ENCODE measurements at regions not wholly inside any gene's neighbourhood (a gene's known extent, or its start where the extent isn't known, plus 50 kb on each side); places are given as distances from the start of the nearest gene placed in this dataset.
"Not testable (repeated sequence)": the region's sequence is repeated elsewhere in the genome, so short reads cannot be mapped to it uniquely, and the experiment has no call there.

DNA sequence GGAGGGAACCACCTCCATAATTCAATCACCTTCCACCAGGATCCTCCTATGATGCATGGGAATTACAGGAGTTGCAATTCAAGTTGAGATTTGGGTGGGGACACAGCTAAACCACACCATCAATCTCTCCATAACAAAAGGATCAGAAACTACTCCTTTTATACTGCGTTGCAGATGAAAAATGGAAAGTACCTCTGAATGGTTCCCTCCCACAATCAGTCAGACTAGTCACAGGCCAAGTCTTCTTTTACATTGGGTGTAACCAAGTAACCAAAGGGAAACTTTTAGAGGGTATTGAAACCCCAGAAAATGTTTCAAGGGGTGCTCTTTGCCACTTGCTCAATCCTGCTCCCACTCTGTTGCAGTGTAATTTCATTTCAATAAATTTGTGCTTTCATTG lies 504.3 kb upstream of the CNTN3 start:
- DNase-seq (ENCODE audit: low spot score) (no peak), ATAC-seq (no peak)

DNA sequence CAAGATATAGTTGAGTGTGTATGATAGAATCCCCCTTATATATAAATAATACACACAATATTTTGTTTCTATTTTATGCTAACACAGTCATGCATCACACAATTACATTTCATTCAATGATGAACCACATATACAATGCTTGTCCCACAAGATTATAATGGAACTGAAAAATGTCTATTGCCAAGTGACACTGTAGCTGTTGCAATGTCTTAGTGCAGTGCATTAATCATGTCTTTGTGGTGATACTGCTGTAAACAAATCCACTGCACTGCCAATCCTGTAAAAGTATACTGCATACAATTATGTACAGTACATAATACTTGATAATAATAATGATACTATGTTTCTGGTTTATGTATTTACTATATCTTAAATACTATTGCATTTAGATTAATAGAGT lies 512.1 kb upstream of the CNTN3 start:
- no peak for DNase-seq (ENCODE audit: low spot score)
- no peak for ATAC-seq

DNA sequence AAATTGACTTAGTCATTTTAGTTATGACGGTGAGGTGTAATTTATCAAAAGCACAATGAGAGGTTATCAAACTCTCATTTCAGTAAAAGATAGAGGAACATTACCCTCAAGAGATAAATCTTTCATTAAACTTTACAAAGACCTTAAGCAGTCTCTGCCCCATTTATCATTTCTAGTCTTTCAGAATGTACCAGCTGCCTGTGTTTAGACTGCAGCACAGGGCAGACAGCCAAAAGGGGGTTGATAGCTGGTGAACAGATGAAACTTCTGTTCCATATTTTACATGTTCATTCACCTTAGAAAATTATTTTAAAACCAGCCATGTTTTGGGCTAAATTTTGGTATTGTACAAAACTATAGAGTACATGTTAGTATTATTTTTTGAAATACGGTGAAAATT lies 514.6 kb upstream of the CNTN3 start:
- ATAC-seq (no peak), DNase-seq (ENCODE audit: low spot score) (no peak)

DNA sequence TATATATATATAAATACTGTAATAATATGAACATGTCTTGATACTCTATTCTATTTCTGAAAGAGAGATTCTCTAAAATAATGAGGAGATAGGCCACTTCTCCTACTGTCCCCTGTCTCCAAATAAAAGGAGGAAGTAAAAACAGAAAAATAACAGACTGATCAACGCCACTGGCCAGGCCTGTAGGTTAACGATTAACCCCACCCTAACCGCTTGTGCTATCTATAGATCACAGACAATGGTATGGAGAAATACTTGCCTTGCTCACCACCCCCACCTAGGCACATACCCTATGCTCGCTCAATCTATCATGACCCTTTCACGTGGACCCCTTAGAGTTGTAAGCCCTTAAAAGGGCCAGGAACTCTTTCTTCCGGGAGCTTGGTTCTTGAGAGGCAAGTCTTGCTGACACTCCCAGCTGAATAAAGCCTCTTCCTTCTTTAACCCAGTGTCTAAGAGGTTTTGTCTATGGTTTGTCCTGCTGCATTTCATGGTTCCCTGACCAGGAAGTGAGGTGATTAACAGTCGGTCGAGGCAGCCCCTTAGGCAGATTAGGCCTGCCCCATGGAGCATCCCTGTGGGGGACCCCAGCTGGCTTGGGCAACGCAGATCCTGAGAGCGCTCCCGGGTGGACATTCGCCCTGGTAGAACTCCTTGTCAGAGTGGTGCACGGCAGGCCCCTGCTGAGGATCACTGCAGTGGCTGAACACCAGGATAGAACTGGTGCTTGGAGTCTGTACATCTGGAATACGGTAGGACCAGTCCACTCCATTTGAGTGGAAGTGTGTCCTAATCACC lies 521.8 kb upstream of the CNTN3 start:
- no peak for DNase-seq (ENCODE audit: low spot score)
- ATAC-seq: no peak

DNA sequence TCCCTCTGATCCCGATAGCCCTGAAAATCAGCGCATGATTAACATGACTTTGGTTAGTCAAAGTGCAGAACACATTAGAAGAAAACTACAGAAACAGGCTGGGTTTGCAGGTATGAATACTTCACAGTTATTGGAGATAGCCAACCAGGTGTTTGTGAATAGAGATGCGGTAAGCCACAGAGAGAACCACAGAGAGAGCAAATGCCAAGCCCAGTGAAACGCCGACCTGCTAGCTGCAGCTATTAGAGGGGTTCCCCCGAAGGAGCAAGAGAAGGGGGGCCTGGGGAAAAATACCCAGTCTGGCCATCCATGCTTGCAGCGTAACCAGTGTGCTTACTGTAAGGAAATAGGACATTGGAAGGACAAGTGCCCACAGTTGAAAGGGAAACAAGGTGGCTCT lies 523.9 kb upstream of the CNTN3 start:
- DNase-seq (ENCODE audit: low spot score) (no peak), ATAC-seq (no peak)

DNA sequence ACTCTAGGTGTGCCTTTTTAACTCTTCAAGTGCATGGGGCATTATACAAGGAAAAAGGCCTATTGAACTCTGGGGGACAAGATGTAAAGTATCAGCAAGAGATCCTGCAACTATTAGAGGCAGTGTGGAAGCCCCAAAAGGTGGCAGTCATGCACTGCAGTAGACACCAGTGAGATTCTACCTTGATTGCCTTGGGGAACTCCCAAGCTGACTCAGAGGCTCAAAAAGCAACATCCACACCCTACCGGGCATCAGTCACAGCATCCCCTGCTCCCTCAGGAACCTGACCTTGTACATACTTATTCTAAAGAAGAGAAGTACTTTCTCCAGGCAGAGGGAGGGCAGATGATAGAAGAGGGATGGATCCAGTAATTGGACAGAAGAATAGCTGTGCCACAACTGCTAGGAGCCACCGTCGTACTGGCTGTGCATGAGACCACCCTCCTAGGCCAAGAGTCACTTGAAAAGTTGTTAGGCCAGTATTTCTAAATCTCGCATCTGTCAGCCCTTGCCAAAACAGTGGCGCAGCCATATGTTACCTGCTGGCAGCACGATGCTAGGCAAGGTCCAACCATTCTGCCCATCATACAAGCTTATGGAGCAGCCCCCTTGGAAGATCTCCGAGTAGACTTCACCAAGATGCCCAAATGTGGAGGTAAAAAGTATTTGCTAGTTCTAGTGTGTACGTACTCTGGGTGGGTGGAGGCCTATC lies 523.1 kb upstream of the FRG2C start:
- ATAC-seq (no peak), DNase-seq (ENCODE audit: low spot score) (no peak)

DNA sequence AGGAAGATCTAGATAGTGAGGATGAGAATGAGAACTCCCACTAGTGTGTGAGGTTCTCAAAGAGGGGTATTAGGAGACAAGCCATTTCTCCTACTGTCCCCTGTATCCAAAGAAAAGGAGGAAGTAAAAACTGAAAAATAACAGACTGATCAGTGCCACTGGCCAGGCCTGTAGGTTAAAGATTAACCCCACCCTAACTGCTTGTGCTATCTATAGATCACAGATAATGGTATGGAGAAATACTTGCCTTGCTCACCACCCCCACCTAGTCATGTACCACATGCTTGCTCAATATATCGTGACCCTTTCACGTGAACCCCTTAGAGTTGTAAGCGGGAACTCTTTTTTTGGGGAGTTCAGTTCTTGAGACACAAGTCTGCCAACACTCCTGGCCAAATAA lies 519.7 kb upstream of the FRG2C start:
- DNase-seq (ENCODE audit: low spot score): no peak

DNA sequence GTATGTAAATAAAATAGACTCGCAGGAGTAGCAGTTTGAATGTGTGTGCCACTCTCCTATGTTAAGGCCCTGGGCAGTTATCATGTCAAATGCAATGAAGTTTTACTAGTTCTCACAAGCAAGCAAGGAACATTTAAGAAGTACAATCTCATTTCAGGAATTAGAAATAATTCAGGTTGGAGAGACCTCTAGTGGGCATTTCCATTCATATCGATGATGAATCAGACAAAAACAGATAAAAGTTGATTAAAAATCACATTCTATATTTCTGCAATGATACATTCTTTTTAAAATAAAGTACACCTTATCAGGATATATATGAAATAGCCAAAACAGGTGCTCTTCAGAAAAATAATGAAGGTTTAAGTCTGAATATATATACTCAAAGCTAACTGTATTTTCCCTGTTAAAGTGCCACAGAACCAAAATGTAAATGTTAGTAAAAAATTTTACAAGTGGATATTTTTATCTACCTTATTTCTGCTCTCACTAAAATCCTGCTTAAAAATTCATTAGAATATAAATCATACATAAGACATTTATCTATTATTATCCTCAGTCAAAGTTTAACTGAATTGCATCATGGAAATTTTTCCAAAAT lies 492.4 kb upstream of the FRG2C start:
- ATAC-seq: no peak
- DNase-seq (ENCODE audit: low spot score): no peak

More for the DNA sequence above, 519.7 kb upstream of the FRG2C start:
- no peak for ATAC-seq

DNA sequence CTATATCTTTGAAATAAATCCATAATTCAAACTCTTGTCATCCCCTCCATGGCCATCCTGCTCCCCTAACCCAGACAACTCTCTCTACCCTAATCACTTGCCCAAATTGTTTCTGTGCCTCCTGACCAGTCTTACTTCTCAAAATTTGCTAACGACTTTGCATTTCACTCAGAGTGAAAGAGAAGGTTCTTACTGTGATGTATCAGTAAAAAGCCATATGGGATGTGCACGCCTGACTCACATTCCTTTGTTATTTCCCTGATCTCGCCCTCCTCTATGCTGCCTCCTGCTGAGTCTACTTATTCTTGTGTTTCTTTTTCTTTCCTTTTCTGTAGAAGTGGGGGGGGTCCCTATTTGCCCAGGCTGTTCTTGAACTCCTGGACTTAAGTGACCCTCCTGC lies 487.2 kb upstream of the FRG2C start:
- DNase-seq (ENCODE audit: low spot score) (no peak), ATAC-seq (no peak)

DNA sequence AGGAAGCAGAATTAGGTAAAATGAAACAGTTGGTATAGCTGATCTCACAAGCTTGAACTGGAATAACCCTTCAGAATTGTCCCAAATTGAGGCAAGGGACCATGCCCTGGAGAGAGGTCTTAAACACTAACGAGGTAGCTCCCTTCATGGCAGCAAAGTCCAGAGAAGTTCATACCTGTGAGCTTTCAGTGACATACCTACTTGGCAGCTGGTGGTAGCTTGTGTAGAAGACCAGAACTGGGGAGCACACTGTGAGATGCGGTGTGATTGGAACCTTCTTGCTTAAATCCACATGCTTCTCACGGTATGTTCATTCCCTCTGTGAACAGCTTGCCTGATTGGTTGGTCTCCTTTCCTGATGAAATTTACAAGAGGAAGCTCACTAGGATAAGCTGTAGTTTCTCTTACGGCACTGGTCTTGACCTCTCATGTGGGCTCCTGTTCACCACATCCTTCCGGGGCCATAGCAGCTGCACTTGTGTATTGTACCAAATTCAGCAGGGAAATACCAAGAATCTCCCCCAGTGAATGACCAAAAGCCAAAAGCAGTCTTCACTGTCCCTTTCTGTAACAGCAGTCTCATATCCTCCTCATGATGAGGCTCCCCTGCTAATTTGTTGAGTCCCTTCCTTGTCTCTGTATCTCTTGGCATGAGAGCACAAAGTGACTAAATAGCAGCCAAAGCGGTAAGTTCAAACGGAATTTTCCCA lies 483.7 kb upstream of the FRG2C start:
- ATAC-seq (no peak), DNase-seq (ENCODE audit: low spot score) (no peak)

DNA sequence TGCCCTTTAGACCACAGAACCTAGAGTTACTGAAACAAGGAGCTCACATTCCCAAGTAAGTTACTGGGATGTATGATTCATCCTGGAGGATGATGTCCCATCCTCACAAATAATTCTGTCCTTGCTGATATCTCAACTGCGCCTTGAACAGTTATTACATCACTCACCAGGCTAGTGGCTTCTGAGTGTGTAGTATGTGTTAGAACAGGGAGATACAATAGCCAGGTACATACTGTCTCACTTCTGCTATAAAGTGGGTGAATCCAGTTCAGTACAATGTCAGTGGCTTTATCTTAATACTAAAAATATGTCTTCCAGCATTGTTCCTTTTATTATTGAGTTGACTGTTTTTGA lies 483.2 kb upstream of the FRG2C start:
- no peak for ATAC-seq
- no peak for DNase-seq (ENCODE audit: low spot score)

DNA sequence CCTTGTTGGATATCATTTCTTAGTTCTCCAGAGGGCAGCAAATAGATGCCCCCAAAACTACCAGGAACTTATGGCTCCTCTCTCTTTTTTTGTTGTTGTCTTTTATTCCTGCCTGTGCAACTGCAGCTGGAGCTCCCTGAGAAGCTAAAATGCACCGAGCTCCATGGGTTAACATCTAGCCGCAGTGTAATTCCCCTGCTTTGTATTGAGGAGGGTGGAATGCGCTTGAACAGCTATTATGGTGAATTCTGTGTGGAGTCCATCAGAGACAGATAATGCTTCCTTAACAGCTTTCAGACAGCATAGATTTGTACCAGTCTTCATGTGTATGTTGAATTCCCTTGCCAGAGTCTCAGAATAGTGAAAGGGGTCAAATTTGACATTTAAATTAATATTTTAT lies 475.2 kb upstream of the FRG2C start:
- ATAC-seq: no peak

DNA sequence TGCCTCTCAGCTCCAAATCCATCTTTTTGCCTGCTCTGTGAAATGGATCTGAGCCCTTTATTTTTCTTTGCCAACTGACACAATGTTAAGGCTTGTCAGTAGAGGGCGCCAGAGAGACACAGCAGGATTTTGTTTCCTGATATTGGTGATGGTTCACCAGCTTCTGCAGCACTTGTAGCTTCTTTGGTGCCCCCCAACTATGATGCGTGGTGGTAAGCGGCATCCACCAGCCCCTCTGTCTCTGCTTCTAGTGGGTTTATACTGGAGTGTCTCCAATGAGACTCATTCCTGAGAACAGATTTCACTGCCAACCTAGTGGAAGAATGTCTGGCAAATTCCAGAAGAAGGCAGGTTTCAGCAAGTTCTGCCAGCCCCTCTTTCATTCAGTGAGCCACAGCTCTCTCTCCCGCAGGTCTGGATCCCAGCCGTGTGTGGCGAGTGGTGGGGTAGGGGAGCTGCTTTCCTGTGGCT lies 471.9 kb upstream of the FRG2C start:
- ATAC-seq (peak; percentile 89), DNase-seq (ENCODE audit: low spot score) (no peak)

More for the DNA sequence above, 475.2 kb upstream of the FRG2C start:
- no peak for DNase-seq (ENCODE audit: low spot score)

DNA sequence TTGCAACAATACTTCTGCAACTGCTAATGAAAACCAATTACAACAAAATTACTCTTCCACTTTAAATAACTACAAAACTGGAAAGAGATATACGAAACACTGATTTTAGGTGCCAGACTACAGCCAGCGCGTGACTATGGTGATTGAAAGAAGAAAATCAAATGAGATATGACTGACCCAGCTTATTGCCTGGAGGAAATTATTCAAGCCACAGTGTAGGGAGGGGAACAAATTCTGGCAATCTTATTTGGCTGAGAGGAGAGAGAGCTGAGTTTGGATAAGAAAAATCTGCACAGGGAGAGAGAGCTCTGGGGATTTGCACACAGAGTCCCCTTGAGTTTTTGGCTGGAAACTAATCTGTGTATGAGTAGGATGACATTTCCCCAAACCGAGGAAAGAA lies 470.3 kb upstream of the FRG2C start:
- DNase-seq (ENCODE audit: low spot score): no peak
- no peak for ATAC-seq

DNA sequence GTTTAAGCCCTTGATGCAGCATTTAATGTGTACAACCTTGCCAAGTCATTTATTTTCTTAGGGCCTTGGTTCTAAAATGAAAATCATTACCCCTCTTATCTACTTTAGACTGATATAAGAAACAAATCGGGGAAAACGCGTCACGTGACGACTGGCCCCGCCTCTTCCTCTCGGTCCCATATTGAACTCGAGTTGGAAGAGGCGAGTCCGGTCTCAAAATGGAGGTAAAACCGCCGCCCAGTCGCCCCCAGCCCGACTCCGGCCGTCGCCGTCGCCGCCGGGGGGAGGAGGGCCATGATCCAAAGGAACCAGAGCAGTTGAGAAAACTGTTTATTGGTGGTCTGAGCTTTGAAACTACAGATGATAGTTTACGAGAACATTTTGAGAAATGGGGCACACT lies 449.8 kb upstream of the FRG2C start:
- not testable (repeated sequence) for ATAC-seq; DNase-seq (ENCODE audit: low spot score)

DNA sequence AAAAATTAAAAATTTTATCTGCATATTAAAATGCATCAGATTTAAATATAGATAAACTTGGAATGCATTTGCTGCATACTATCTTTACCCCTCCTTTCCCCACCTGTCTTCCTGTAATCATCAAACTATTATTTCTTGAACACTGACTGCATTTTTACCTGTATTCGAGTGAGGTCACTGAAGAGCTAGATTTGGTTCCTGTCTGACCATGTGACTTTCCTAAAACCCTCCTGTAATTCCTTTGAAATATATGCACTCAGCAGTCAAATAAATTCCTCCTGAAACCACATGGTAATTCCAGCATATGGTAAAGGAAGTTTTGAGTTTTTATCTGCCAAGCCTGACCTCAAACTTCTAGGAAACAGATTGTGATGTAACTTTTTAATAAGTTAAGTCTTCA lies 445.6 kb upstream of the FRG2C start:
- no peak for DNase-seq (ENCODE audit: low spot score)
- no peak for ATAC-seq

DNA sequence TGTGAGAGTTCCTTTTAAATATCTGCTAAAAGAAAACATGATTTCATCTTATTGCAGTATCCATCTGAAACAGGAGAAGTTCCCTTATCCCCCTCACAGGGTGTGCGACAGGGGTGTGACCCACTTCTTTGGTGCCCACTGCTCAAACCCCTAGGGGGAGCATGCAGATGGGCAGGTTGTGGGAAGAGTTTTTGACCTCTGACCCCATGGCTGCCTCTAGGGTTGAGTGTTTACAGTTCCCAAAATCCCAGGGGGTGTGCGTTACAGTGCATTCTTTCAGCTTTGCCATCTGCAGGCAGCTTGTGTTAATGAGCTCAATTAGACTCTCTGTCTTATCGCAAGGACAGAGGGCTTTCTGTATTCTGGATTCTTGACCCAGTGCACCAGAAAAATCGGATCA lies 443.2 kb upstream of the FRG2C start:
- DNase-seq (ENCODE audit: low spot score) (no peak), ATAC-seq (no peak)

DNA sequence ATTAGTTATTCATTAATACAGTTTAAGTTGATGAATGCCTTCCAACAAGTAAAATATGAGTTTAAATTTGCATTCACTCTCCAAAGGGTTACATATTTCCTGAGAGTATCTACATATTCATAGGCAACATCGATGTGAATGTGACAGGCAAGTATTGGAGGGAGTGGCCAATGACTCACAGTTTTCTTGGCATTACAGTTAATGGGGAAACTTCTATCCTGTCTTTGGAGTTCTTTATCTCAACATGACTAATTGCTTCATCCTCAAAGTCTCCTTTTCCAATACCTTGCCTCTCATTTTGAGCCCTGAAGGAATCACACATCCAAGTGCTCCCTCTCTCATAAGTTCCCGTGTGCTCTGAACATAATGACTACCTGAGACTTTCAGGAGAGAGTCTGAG lies 439.7 kb upstream of the FRG2C start:
- no peak for DNase-seq (ENCODE audit: low spot score)
- no peak for ATAC-seq

DNA sequence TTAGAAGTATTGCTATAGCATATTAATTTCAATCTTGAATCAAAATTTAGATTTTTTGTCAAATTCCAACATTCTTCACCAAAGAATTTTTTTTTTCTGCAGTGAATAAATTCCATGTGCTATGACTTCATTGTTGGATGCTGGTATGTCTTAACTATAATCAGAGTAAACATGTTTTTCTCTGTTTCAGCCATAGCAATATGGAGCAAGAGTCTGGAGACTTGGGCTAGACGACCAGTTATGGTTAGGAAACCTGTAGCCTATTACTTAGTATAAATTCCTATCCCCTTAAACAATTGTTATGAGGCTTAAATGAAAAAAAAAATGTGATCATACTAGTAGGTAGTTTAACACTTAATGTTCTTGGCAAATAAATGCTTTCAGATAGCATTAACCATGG lies 431.9 kb upstream of the FRG2C start:
- DNase-seq (ENCODE audit: low spot score) (no peak), ATAC-seq (no peak)

DNA sequence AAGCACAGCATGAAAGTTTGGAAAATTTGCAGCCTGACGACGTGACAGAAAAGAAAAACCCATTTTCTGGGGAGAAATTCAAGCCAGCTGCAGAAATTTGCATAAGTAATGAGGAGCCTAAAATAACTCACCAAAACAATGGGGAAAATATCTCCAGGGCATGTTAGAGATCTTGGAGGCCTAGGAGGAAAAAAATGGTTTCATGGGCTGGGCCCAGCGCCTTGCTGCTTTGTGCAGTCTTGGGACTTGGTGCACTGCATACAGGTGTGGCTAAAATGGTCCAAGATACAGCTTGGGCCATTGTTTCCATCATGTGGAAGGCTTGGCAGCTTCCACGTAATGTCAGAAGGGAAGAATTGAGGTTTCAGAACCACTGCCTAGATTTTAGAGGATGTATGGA lies 428.5 kb upstream of the FRG2C start:
- DNase-seq (ENCODE audit: low spot score) (no peak), ATAC-seq (no peak)

DNA sequence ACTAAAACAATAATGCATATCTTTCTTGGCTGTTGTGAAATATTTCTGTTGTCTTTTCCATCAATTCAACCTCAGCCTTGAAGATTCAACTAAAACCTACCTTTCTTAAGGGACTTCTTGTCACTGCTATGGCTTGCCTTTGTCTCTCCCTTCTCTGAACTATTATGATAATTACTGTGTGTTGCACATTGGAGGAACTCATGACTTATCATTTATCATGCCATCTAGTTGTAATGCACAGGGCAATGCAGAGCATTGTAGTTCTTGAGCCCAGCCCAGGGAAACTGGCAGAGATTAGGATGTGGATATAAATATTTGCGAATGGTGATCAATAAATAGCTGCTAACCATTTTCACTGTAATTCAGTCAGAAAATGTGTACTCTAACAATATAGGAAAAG lies 427.1 kb upstream of the FRG2C start:
- DNase-seq (ENCODE audit: low spot score) (no peak), ATAC-seq (no peak)

DNA sequence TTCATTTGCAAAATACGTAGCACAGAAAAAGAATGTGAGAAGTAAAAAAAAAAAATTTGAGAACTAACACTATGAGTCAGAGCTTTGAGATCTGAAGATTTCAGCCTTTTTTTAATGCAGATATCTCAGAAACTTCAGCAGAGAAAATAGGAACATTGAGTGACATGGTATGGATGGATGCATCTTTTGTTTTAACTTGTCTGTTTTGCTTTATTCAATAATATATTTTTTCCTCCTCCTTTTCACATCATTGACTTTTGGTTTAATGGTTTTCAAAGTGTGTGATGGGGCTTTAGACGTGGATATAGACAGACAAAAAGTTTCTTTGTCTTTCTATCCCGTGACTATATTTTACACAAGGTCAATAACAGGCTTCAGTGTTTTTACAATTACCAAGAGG lies 426.7 kb upstream of the FRG2C start:
- DNase-seq (ENCODE audit: low spot score): no peak
- ATAC-seq: no peak

Measured in left lobe of liver (tissue), 2 donors.